Esophagus squamous epithelium (tissue), 4 donors: ENCODE measurements at regions not wholly inside any gene's neighbourhood (a gene's known extent, or its start where the extent isn't known, plus 50 kb on each side); places are given as distances from the start of the nearest gene placed in this dataset.

Experiments used
- POLR2A ChIP-seq, 4 donors: fragments of 450-650 bp; IDR thresholded peaks; one replicate each; pipeline ENCODE4 v1.6.1; 2017; ENCODE audit warnings: antibody characterized with exemption in 4 of 4, mild to moderate bottlenecking in 4 of 4, moderate library complexity in 3 of 4
- TF ChIP-seq, protein P1 (sequence below), 6 experiments: fragments of 450-650 bp in 4 of 6; fragments of 200-600 bp in 2 of 6; sonication (generic) in 2 of 6; IDR thresholded peaks; one replicate each; pipeline ENCODE4 v1.5.1; 2016 to 2019; ENCODE audit warnings: antibody characterized with exemption in 6 of 6, mild to moderate bottlenecking in 4 of 6, moderate library complexity in 4 of 6

DNA sequence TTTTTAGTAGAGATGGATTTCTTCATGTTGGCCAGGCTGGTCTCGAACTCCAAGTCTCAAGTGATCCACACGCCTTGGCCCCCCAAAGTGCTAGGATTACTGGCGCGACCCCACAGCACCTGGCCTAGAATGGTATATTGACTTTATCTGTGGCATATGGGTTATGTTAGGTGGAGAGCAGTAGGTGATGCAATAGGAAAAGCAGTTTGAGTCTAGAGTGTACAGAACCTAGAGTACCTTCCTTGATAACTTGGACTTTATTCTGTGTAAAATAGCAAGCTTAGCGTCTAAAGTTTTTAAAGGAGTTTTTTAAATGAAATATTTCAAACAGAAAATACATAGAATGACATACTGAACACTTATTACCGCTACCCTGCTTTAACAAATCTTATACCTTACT is 139.5 kb upstream of the XIST start:
- TF ChIP-seq, protein P1, sequence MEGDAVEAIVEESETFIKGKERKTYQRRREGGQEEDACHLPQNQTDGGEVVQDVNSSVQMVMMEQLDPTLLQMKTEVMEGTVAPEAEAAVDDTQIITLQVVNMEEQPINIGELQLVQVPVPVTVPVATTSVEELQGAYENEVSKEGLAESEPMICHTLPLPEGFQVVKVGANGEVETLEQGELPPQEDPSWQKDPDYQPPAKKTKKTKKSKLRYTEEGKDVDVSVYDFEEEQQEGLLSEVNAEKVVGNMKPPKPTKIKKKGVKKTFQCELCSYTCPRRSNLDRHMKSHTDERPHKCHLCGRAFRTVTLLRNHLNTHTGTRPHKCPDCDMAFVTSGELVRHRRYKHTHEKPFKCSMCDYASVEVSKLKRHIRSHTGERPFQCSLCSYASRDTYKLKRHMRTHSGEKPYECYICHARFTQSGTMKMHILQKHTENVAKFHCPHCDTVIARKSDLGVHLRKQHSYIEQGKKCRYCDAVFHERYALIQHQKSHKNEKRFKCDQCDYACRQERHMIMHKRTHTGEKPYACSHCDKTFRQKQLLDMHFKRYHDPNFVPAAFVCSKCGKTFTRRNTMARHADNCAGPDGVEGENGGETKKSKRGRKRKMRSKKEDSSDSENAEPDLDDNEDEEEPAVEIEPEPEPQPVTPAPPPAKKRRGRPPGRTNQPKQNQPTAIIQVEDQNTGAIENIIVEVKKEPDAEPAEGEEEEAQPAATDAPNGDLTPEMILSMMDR (IDR thresholded peaks at IDR 0.05) = no peak
- TF ChIP-seq POLR2A (IDR thresholded peaks at IDR 0.05) = no peak
